DND-41 (cell line): ENCODE measurements at regions not wholly inside any gene's neighbourhood (a gene's known extent, or its start where the extent isn't known, plus 50 kb on each side); places are given as distances from the start of the nearest gene placed in this dataset.

Source experiments
- ATAC-seq: fragments of 200-7000 bp; cut with Tn5 transposase; 3 replicates; pipeline ENCODE4 v1.9.1; 2021; ENCODE audit warnings: low read depth; ENCODE audit not compliant: insufficient read depth
- DNase-seq: peaks from one replicate; pipeline ENCODE4 v3.0.0-alpha.2; 2020
- H2AFZ ChIP-seq: 2 replicates; pipeline ENCODE4 v1.6.0; 2012; ENCODE audit warnings: low read depth, low read length
- H3K27ac ChIP-seq: 2 replicates; pipeline ENCODE4 v1.5.1; 2012; ENCODE audit warnings: low read length, inconsistent platforms
- H3K27me3 ChIP-seq: fragments of 200-600 bp; sonication (generic); 2 replicates; pipeline ENCODE4 v1.6.0; 2012; ENCODE audit warnings: low read length, mild to moderate bottlenecking, inconsistent platforms; ENCODE audit not compliant: insufficient read depth, poor library complexity
- H3K36me3 ChIP-seq: 2 replicates; pipeline ENCODE4 v1.5.1; 2012; ENCODE audit warnings: low read length, inconsistent platforms; ENCODE audit not compliant: insufficient read depth
- H3K4me1 ChIP-seq: 2 replicates; pipeline ENCODE4 v1.5.1; 2012; ENCODE audit warnings: mild to moderate bottlenecking, low read length; ENCODE audit not compliant: insufficient read depth
- H3K4me2 ChIP-seq: 2 replicates; pipeline ENCODE4 v1.6.0; 2012; ENCODE audit warnings: mild to moderate bottlenecking, moderate library complexity, low read length, inconsistent platforms; ENCODE audit not compliant: insufficient read depth
- H3K4me3 ChIP-seq, 2 experiments: fragments of 200-600 bp in 1 of 2; shearing (Covaris generic) in 1 of 2; 2 replicates each; pipeline ENCODE4 v1.5.1; 2012 to 2016; ENCODE audit warnings: inconsistent platforms in 2 of 2, low read length in 2 of 2, mild to moderate bottlenecking in 2 of 2, low read depth in 1 of 2, moderate library complexity in 1 of 2
- H3K79me2 ChIP-seq: 2 replicates; pipeline ENCODE4 v1.6.0; 2012; ENCODE audit warnings: low read length, inconsistent platforms; ENCODE audit not compliant: insufficient read depth
- H3K9ac ChIP-seq: 2 replicates; pipeline ENCODE4 v1.6.0; 2012; ENCODE audit warnings: low read depth, mild to moderate bottlenecking, inconsistent platforms, low read length, moderate library complexity
- H3K9me3 ChIP-seq: 2 replicates; pipeline ENCODE4 v1.5.1; 2012; ENCODE audit warnings: low read length, moderate library complexity, mild to moderate bottlenecking, inconsistent platforms; ENCODE audit not compliant: insufficient read depth, severe bottlenecking
- H4K20me1 ChIP-seq: 2 replicates; pipeline ENCODE4 v1.6.0; 2012; ENCODE audit warnings: low read length; ENCODE audit not compliant: insufficient read depth
- EZH2 ChIP-seq: IDR thresholded peaks from 3 replicates; pipeline ENCODE4 v1.6.1; 2012; ENCODE audit warnings: borderline replicate concordance, low read depth, mild to moderate bottlenecking, moderate library complexity, low read length, inconsistent platforms; ENCODE audit not compliant: severe bottlenecking
- TF ChIP-seq, protein P1 (sequence below): IDR thresholded peaks from 2 replicates; pipeline ENCODE4 v1.5.1; 2012; ENCODE audit warnings: borderline replicate concordance, low read length, moderate library complexity, mild to moderate bottlenecking; ENCODE audit not compliant: poor library complexity, severe bottlenecking; ENCODE audit errors: extremely low read depth

DNA sequence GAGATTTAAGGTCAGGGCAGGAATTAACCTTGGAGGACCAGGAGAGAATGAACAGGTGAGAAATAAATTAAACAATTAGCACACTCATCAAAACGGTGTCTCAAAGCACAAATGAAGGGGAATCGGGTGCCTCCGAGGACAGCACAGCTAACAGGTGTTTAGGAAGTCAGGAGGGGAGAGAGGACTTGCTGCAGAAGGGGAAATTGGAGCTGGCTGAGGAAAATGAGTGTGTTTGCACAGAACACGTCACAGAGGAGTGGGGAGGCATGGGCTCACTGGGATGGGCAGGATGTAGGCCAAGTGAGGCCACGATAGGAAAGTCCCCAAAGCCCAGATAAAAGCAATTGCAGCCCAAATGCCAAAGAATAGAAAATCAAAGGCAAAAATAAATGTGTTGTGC lies 121.7 kb downstream of the ZNF664 start:
- TF ChIP-seq EZH2, result no peak
- TF ChIP-seq, protein P1, sequence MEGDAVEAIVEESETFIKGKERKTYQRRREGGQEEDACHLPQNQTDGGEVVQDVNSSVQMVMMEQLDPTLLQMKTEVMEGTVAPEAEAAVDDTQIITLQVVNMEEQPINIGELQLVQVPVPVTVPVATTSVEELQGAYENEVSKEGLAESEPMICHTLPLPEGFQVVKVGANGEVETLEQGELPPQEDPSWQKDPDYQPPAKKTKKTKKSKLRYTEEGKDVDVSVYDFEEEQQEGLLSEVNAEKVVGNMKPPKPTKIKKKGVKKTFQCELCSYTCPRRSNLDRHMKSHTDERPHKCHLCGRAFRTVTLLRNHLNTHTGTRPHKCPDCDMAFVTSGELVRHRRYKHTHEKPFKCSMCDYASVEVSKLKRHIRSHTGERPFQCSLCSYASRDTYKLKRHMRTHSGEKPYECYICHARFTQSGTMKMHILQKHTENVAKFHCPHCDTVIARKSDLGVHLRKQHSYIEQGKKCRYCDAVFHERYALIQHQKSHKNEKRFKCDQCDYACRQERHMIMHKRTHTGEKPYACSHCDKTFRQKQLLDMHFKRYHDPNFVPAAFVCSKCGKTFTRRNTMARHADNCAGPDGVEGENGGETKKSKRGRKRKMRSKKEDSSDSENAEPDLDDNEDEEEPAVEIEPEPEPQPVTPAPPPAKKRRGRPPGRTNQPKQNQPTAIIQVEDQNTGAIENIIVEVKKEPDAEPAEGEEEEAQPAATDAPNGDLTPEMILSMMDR, result no peak
- no peaks in the 10 kb centered on the region for H3K36me3 ChIP-seq
- no peak for DNase-seq
- no peaks in the 10 kb centered on the region for H3K27me3 ChIP-seq
- no peaks in the 10 kb centered on the region for H3K4me1 ChIP-seq
- no peak overlapping the region for H3K9ac ChIP-seq
- H3K9me3 ChIP-seq, result peaks cover 7% of the 10 kb centered on the region
- H4K20me1 ChIP-seq, result no peaks in the 10 kb centered on the region
- no peaks in the 10 kb centered on the region for H3K79me2 ChIP-seq
- H2AFZ ChIP-seq, result no peak overlapping the region
- H3K27ac ChIP-seq, result no peak overlapping the region
- no peak for ATAC-seq
- no peak overlapping the region for H3K4me2 ChIP-seq
- no peak overlapping the region for H3K4me3 ChIP-seq

DNA sequence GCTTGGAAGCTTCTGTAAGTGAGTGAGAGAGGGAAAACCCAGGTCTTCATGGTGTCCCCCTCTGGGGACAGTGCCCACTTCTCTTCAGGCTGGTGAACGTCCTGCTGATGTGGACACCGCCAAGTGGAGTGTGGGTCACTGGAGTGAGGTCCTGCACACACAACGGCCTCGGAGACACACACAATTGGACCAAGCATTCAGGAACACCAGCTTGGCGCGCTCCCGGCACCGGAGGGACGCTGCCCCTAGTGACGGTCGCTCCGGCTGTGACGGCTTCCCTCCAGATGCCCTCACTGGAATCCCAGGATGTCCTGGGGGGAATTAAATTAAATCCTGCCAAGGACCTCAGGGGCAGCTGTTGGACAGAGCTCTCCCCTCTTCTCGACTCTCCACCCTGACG lies 123.1 kb downstream of the ZNF664 start:
- Histone ChIP-seq H2AFZ (no peak overlapping the region), H3K9me3 (peaks cover 7% of the 10 kb centered on the region), H3K79me2 (no peaks in the 10 kb centered on the region), H3K9ac (no peak overlapping the region), H3K4me3 (no peak overlapping the region), H4K20me1 (no peaks in the 10 kb centered on the region), H3K4me2 (no peak overlapping the region), H3K27me3 (no peaks in the 10 kb centered on the region), H3K4me1 (no peaks in the 10 kb centered on the region), H3K27ac (no peak overlapping the region), H3K36me3 (no peaks in the 10 kb centered on the region)
- TF ChIP-seq, protein P1, result no peak
- TF ChIP-seq EZH2, result no peak
- DNase-seq, result no peak
- no peak for ATAC-seq

DNA sequence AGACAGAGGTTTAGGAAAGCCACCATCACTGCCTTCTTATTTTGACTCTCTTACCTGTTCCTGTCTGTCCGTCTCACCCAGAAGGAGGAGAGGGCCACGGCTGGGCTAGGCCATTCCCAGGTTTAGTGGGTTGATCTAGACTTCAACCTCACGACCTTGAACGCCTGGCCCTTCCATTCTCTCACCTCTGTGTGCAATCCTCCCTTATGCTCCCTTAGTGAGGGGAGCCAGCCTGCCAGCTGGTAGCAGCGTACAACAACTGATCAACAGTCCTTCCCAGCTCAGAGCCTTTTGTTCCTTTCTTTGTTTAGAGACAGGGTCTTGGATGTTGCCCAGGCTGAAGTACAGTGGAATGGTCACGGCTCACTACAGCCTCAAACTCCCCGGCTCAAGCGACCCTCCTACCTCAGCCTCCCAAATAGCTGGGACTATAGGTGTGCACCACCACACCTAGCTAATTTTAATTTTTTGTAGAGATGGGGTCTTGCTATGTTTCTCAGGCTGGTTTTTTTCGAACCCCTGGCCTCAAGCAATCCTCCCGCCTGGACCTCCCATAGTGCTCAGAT lies 123.9 kb downstream of the ZNF664 start:
- H2AFZ ChIP-seq, result no peak overlapping the region
- no peaks in the 10 kb centered on the region for H3K4me1 ChIP-seq
- no peaks in the 10 kb centered on the region for H4K20me1 ChIP-seq
- no peak overlapping the region for H3K4me3 ChIP-seq
- peaks cover 7% of the 10 kb centered on the region for H3K9me3 ChIP-seq
- H3K4me2 ChIP-seq, result no peak overlapping the region
- no peaks in the 10 kb centered on the region for H3K27me3 ChIP-seq
- TF ChIP-seq EZH2, result no peak
- TF ChIP-seq, protein P1, result no peak
- ATAC-seq (no peak), DNase-seq (no peak)
- no peak overlapping the region for H3K27ac ChIP-seq
- H3K79me2 ChIP-seq, result no peaks in the 10 kb centered on the region
- no peaks in the 10 kb centered on the region for H3K36me3 ChIP-seq
- no peak overlapping the region for H3K9ac ChIP-seq

DNA sequence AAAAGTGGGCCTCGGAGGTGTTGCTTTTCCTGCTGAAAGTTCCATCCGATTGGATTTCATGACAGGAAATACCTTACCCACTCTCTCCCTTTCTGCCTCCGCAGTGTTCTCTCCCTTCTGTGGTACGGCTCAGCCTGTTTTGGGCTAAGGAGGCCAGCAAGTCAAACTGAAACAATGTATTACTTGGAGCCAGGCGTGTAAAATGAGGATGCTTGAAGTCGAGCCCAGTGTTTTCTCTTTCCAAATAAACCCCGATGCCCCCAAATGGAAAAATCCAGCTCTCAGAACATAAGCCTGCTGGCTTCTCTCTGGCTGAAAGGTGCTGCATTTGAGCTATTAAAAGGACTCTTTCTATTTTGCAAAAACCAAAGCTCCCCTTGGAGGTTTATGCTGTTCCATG lies 124.7 kb downstream of the ZNF664 start:
- DNase-seq, result no peak
- TF ChIP-seq EZH2, result no peak
- TF ChIP-seq, protein P1, result no peak
- no peaks in the 10 kb centered on the region for H3K4me1 ChIP-seq
- H3K4me2 ChIP-seq, result no peak overlapping the region
- H4K20me1 ChIP-seq, result no peaks in the 10 kb centered on the region
- H3K9me3 ChIP-seq, result peaks cover 6% of the 10 kb centered on the region
- H3K27me3 ChIP-seq, result no peaks in the 10 kb centered on the region
- H2AFZ ChIP-seq, result no peak overlapping the region
- H3K79me2 ChIP-seq, result no peaks in the 10 kb centered on the region
- ATAC-seq, result no peak
- no peak overlapping the region for H3K4me3 ChIP-seq
- no peak overlapping the region for H3K9ac ChIP-seq
- H3K36me3 ChIP-seq, result no peaks in the 10 kb centered on the region
- H3K27ac ChIP-seq, result no peak overlapping the region
